HL-60 (cell line): ENCODE measurements at regions not wholly inside any gene's neighbourhood (a gene's known extent, or its start where the extent isn't known, plus 50 kb on each side); places are given as distances from the start of the nearest gene placed in this dataset.

Experiments used
- CTCF ChIP-seq: IDR thresholded peaks from one replicate; pipeline ENCODE4 v1.5.1; 2011; ENCODE audit warnings: low read length, control low read depth, inconsistent platforms; ENCODE audit not compliant: insufficient read depth
- POLR2AphosphoS5 ChIP-seq: IDR thresholded peaks from 2 replicates; pipeline ENCODE4 v1.6.1; 2012; ENCODE audit warnings: low read depth

GRCh38 chr14:101395779-101396178 is 165.5 kb upstream of the DIO3 start:
- TF ChIP-seq CTCF (no peak), POLR2AphosphoS5 (no peak)
